Endothelial cell of umbilical vein (primary cell): ENCODE measurements at regions not wholly inside any gene's neighbourhood (a gene's known extent, or its start where the extent isn't known, plus 50 kb on each side); places are given as distances from the start of the nearest gene placed in this dataset.

Experiments used
- BruUV-seq: library from RNA; stranded (reverse); fragments of 400-500 nt; replicated peaks from 2 replicates; lab custom pipeline; 2021; lab: Mats Ljungman, UMichigan
- CTCF ChIA-PET: fragments of 300-600, 350-600 bp; sonication (Branson Sonifier 250); formaldehyde crosslinking; loops from one replicate; lab custom pipeline; 2021; ENCODE audit warnings: antibody characterized with exemption, inconsistent platforms; lab: Charles Lee
- POLR2A ChIA-PET: fragments of 300-600, 350-600 bp; sonication (Branson Sonifier 250); formaldehyde crosslinking; loops from one replicate; lab custom pipeline; 2021; ENCODE audit warnings: antibody characterized with exemption, inconsistent platforms; lab: Charles Lee
- DNase-seq: peaks from one replicate; pipeline ENCODE4 v3.0.0-alpha.2; 2011; ENCODE audit warnings: low read depth, low spot score
- FAIRE-seq: peaks from 2 replicates; lab custom pipeline; 2011; peaks lifted over from hg19 to GRCh38; lab: Jason Lieb, UNC
- H2AFZ ChIP-seq: 2 replicates; pipeline ENCODE4 v1.6.0; 2012; ENCODE audit warnings: low read depth, low read length, control low read depth, inconsistent platforms
- H3K27ac ChIP-seq: 2 replicates; pipeline ENCODE4 v1.5.1; 2011; ENCODE audit warnings: low read depth, mild to moderate bottlenecking, control low read depth, low read length, moderate library complexity; ENCODE audit not compliant: insufficient read depth
- H3K27me3 ChIP-seq, 2 experiments: 2 replicates each; pipeline versions ENCODE4 v1.6.0 to v1.6.1; 2011; ENCODE audit warnings: low read length in 2 of 2, mixed read lengths in 1 of 2; ENCODE audit not compliant: control insufficient read depth in 2 of 2, insufficient read depth in 2 of 2
- H3K36me3 ChIP-seq, 2 experiments: 2 replicates in 1 of 2; 3 replicates in 1 of 2; pipeline ENCODE4 v1.5.1; 2011; ENCODE audit warnings: low read length in 2 of 2, mild to moderate bottlenecking in 1 of 2, moderate library complexity in 1 of 2; ENCODE audit not compliant: control insufficient read depth in 2 of 2, insufficient read depth in 2 of 2; ENCODE audit errors: extremely low read depth in 1 of 2
- H3K4me1 ChIP-seq: 3 replicates; pipeline ENCODE4 v1.5.1; 2011; ENCODE audit warnings: mild to moderate bottlenecking, low read length; ENCODE audit not compliant: control insufficient read depth, insufficient read depth; ENCODE audit errors: extremely low read depth
- H3K4me2 ChIP-seq: 2 replicates; pipeline ENCODE4 v1.6.1; 2011; ENCODE audit warnings: low read length, control low read depth, mixed read lengths; ENCODE audit not compliant: insufficient read depth
- H3K4me3 ChIP-seq, 3 experiments: fragments of 200-600 bp in 1 of 3; sonication (generic), shearing (Covaris generic) in 1 of 3; replicated peaks in 1 of 3; 2 replicates each; pipeline ENCODE4 v1.5.1; 2011 to 2016; ENCODE audit warnings: control low read depth in 3 of 3, low read length in 3 of 3, mild to moderate bottlenecking in 2 of 3, inconsistent platforms in 1 of 3, low read depth in 1 of 3, moderate library complexity in 1 of 3; ENCODE audit not compliant: insufficient read depth in 1 of 3
- H3K79me2 ChIP-seq: 2 replicates; pipeline ENCODE4 v1.6.0; 2012; ENCODE audit warnings: low read length, inconsistent platforms; ENCODE audit not compliant: control insufficient read depth, insufficient read depth
- H3K9ac ChIP-seq: replicated peaks from 2 replicates; pipeline ENCODE3; 2011; ENCODE audit warnings: low read length, control low read depth; ENCODE audit not compliant: insufficient read depth; ENCODE audit errors: extremely low read depth
- H3K9me1 ChIP-seq: replicated peaks from 3 replicates; pipeline ENCODE4 v1.6.0; 2011; ENCODE audit warnings: mild to moderate bottlenecking, low read length; ENCODE audit not compliant: control insufficient read depth, insufficient read depth; ENCODE audit errors: extremely low read depth
- H3K9me3 ChIP-seq: replicated peaks from 2 replicates; pipeline ENCODE4 v1.5.1; 2012; ENCODE audit warnings: low read length, inconsistent platforms; ENCODE audit not compliant: control insufficient read depth, insufficient read depth
- H4K20me1 ChIP-seq: replicated peaks from 2 replicates; pipeline ENCODE3; 2011; ENCODE audit warnings: mild to moderate bottlenecking, low read length; ENCODE audit not compliant: control insufficient read depth, insufficient read depth; ENCODE audit errors: extremely low read depth
- CTCF ChIP-seq, 2 donors: IDR thresholded peaks; 1 replicate in 1 of 2; 2 replicates in 1 of 2; pipeline ENCODE4 v1.5.1; 2011; ENCODE audit warnings: low read length in 2 of 2, mild to moderate bottlenecking in 2 of 2, moderate library complexity in 2 of 2, control low read depth in 1 of 2, inconsistent platforms in 1 of 2, low read depth in 1 of 2; ENCODE audit not compliant: insufficient read depth in 1 of 2; ENCODE audit errors: extremely low read depth in 1 of 2
- EZH2 ChIP-seq: IDR thresholded peaks from 2 replicates; pipeline ENCODE4 v1.6.1; 2012; ENCODE audit warnings: borderline replicate concordance, low read depth, mild to moderate bottlenecking, moderate library complexity, low read length, inconsistent platforms; ENCODE audit not compliant: severe bottlenecking
- FOS ChIP-seq: IDR thresholded peaks from 2 replicates; pipeline ENCODE4 v1.6.1; 2011; ENCODE audit warnings: mild to moderate bottlenecking, low read length, moderate library complexity, borderline replicate concordance; ENCODE audit not compliant: insufficient read depth
- GATA2 ChIP-seq: IDR thresholded peaks from 2 replicates; pipeline ENCODE4 v1.7.0; 2011; ENCODE audit warnings: low read depth, mild to moderate bottlenecking, moderate library complexity, mixed read lengths, low read length; ENCODE audit not compliant: insufficient read length, insufficient read depth
- JUN ChIP-seq: IDR thresholded peaks from 2 replicates; pipeline ENCODE4 v1.6.1; 2011; ENCODE audit warnings: borderline replicate concordance, low read depth; ENCODE audit not compliant: insufficient read length, insufficient read depth
- MAX ChIP-seq: IDR thresholded peaks from 2 replicates; pipeline ENCODE4 v1.6.1; 2011; ENCODE audit not compliant: insufficient read depth, insufficient read length
- MYC ChIP-seq: IDR thresholded peaks from one replicate; pipeline ENCODE4 v1.6.1; 2011; ENCODE audit warnings: mild to moderate bottlenecking, low read depth, low read length
- POLR2A ChIP-seq: IDR thresholded peaks from 2 replicates; pipeline ENCODE4 v1.6.1; 2012; ENCODE audit warnings: low read depth, mild to moderate bottlenecking, control low read depth, low read length
- POLR2AphosphoS5 ChIP-seq: IDR thresholded peaks from 2 replicates; pipeline ENCODE4 v1.6.1; 2012; ENCODE audit warnings: low read depth, mild to moderate bottlenecking, control low read depth, low read length, moderate library complexity; ENCODE audit not compliant: insufficient read depth
- dilution Hi-C: fragments of 300-500 bp; cut with MboI; formaldehyde crosslinking; loops from one replicate; pipeline ENCODE4 v1.15.0; 2019; ENCODE audit warnings: low sequenced_read_pairs; ENCODE audit not compliant: extremely low pct_ligation_motif_present
- intact Hi-C: fragments of 100-400 bp; cut with micrococcal nuclease; formaldehyde crosslinking; loops from one replicate; pipeline ENCODE4 v1.10.0; 2022

GRCh38 chr15:88987591-88987933 lies 74.4 kb upstream of the MFGE8 start:
- FAIRE-seq = no peak
- Histone ChIP-seq H3K27ac (no peak overlapping the region), H3K9me1 (no peaks in the 10 kb centered on the region), H3K4me2 (no peak overlapping the region), H3K9me3 (no peaks in the 10 kb centered on the region), H3K79me2 (no peaks in the 10 kb centered on the region), H3K4me1 (no peaks in the 10 kb centered on the region), H4K20me1 (no peaks in the 10 kb centered on the region), H3K27me3 (peaks cover 0 to 3% of the 10 kb centered on the region in 2 experiments), H3K9ac (no peak overlapping the region), H2AFZ (no peak overlapping the region), H3K36me3 (no peaks in the 10 kb centered on the region), H3K4me3 (no peak overlapping the region)
- ChIA-PET CTCF (no interaction called here), POLR2A (no interaction called here)
- DNase-seq = no peak
- no TSS peak for BruUV-seq
- no peak for TF ChIP-seq MYC
- TF ChIP-seq CTCF (IDR thresholded peaks at IDR 0.05; ENCODE audit: extremely low read depth in 1 of 2, insufficient read depth in 1 of 2, low read depth in 1 of 2, low read length in 2 of 2) = no peak
- TF ChIP-seq GATA2 = no peak
- TF ChIP-seq POLR2A = no peak
- no peak for TF ChIP-seq EZH2
- TF ChIP-seq POLR2AphosphoS5 = no peak
- TF ChIP-seq MAX = no peak
- no peak for TF ChIP-seq FOS
- TF ChIP-seq JUN = no peak
- dilution Hi-C loops (no loop called here), intact Hi-C loops (no loop called here)
